VCaP (cell line): ENCODE measurements at regions not wholly inside any gene's neighbourhood (a gene's known extent, or its start where the extent isn't known, plus 50 kb on each side); places are given as distances from the start of the nearest gene placed in this dataset.

Experiments
- H3K27ac ChIP-seq: fragments of 450-650 bp; 2 replicates; pipeline ENCODE4 v1.5.1; 2017
- TF ChIP-seq, protein P1 (sequence below): fragments of 450-650 bp; conservative IDR thresholded peaks from 2 replicates; pipeline ENCODE4 v1.5.1; 2017; ENCODE audit warnings: mild to moderate bottlenecking, moderate library complexity

- peak overlapping the region; percentile 72 for H3K27ac ChIP-seq
- TF ChIP-seq, protein P1, sequence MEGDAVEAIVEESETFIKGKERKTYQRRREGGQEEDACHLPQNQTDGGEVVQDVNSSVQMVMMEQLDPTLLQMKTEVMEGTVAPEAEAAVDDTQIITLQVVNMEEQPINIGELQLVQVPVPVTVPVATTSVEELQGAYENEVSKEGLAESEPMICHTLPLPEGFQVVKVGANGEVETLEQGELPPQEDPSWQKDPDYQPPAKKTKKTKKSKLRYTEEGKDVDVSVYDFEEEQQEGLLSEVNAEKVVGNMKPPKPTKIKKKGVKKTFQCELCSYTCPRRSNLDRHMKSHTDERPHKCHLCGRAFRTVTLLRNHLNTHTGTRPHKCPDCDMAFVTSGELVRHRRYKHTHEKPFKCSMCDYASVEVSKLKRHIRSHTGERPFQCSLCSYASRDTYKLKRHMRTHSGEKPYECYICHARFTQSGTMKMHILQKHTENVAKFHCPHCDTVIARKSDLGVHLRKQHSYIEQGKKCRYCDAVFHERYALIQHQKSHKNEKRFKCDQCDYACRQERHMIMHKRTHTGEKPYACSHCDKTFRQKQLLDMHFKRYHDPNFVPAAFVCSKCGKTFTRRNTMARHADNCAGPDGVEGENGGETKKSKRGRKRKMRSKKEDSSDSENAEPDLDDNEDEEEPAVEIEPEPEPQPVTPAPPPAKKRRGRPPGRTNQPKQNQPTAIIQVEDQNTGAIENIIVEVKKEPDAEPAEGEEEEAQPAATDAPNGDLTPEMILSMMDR = no peak
Observed at GRCh38 chr5:24073107-24073506, 565.7 kb downstream of the PRDM9 start.

GRCh38 chr5:24080046-24080445 is 564.7 kb downstream of the CDH10 start:
- TF ChIP-seq, protein P1 = no peak
- H3K27ac ChIP-seq = no peak overlapping the region

GRCh38 chr5:24094081-24094679 is 550.6 kb downstream of the CDH10 start:
- TF ChIP-seq, protein P1 = no peak
- H3K27ac ChIP-seq = no peak overlapping the region

GRCh38 chr5:24102010-24102409 is 542.8 kb downstream of the CDH10 start:
- TF ChIP-seq, protein P1 = no peak
- no peak overlapping the region for H3K27ac ChIP-seq

DNA sequence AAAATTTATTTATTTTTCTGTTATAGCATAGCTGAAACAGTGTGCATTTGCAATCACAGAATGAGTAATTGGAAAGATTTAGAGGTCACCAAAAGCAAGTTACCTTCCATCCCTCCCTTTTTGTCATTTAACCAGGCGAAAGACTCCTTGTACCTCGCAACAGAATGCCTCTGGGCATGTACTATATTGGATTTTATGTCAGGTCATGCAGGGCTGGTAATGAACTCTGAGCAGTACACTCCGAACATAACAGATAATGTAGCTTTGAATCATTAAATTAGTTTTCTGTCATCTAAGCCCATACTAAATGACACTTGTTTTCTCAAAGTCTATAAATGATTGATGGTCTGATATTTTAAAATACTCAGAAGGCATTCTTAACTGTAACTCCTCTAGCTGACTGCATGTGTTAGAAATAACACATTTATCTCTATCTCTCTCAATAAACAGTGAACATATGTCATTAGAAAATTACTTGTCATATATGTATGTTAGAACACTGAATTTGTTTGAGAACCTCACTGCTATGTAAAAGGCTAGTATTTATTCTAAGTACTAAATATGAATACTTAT is 541.2 kb downstream of the CDH10 start:
- TF ChIP-seq, protein P1 = no peak
- no peak overlapping the region for H3K27ac ChIP-seq

DNA sequence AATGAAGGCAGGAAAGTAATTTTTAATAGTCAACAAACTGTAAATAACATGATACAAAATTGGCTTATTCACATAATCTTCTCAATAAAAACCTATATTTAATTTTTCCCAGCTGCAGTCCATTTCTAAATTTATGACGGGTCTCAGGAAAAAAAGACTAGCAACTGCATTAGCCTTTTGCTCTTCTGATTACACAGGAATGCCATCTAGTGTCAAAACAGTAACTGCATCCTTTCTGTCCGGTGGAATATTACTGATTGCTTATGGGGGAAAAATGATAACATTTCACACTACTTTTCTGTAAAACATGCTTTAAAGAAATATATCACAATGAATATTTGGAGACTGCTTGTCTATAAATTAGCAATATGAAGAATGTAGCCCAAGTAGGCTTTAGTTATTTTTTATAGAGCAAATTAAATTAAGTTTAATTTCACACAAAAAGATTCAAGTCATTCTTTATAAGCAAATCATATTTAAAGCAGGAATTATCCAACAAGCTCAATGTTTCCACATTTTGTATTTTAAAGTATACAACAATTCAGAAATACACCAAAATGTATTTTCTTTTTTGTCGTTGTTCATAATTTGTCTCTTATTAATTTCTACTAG is 534.7 kb downstream of the CDH10 start:
- TF ChIP-seq, protein P1 = peak; percentile 91
- H3K27ac ChIP-seq = no peak overlapping the region

GRCh38 chr5:24112420-24112819 is 532.4 kb downstream of the CDH10 start:
- H3K27ac ChIP-seq = no peak overlapping the region
- TF ChIP-seq, protein P1 = no peak
